Right hindlimb (tissue), 1 donor: ENCODE measurements at regions not wholly inside any gene's neighbourhood (a gene's known extent, or its start where the extent isn't known, plus 50 kb on each side); places are given as distances from the start of the nearest gene placed in this dataset.
"Not testable (repeated sequence)": the region's sequence is repeated elsewhere in the genome, so short reads cannot be mapped to it uniquely, and the experiment has no call there.

Source experiments
- DNase-seq: peaks from one replicate; pipeline ENCODE4 v3.0.0-alpha.2; 2018

GRCh38 chr2:155880382-155880781 is 452.1 kb downstream of the NR4A2 start:
- not testable (repeated sequence) for DNase-seq

DNA sequence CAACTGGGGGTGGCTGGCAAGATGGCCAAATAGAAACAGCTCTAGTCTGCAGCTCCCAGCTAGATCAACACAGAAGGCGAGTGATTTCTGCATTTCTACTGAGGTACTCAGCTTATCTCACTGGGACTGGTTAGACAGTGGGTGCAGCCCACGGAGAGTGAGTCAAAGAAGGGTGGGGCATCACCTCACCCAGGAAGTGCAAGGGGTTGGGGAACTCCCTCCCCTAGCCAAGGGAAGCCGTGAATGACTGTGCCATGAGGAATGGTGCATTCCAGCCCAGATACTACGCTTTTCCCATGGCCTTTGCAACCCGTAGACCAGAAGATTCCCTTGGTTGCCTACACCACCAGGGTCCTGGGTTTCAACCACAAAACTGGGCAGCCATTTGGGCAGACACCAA is 452.6 kb downstream of the NR4A2 start:
- not testable (repeated sequence) for DNase-seq

DNA sequence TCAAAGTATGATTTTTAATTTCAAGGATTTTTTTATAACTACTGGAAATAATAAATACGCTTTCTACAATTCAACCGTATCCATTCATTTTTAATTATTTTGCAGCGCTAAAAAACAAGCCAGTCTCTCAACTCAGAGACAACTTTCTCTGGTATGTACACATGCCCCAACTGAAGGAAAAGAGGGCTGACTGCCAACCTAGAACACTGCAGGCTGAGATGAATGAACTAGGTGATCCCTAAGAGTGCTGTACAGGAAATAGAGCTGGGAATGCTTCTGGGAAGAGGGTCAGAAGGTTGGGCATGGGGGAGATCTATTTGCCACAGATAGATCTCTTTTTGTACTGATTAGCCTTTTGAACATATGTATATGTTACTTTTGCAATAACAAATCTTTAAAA is 460.1 kb downstream of the NR4A2 start:
- no peak for DNase-seq

- no peak for DNase-seq
Observed at GRCh38 chr2:155871940-155872339, 460.6 kb downstream of the NR4A2 start.

- DNase-seq, result no peak
Observed at GRCh38 chr2:155867564-155867963, 465.0 kb downstream of the NR4A2 start.

GRCh38 chr2:155866477-155866876 is 466.0 kb downstream of the NR4A2 start:
- no peak for DNase-seq

- no peak for DNase-seq
Observed at GRCh38 chr2:155852156-155852555, 480.4 kb downstream of the NR4A2 start.

- no peak for DNase-seq
Observed at GRCh38 chr2:155846259-155846658, 486.3 kb downstream of the NR4A2 start.

- no peak for DNase-seq
Observed at GRCh38 chr2:155844461-155844860, 488.1 kb downstream of the NR4A2 start.

- DNase-seq, result no peak
Observed at GRCh38 chr2:155842103-155842502, 490.4 kb downstream of the NR4A2 start.

- DNase-seq, result no peak
Observed at GRCh38 chr2:155841442-155841841, 491.1 kb downstream of the NR4A2 start.

DNA sequence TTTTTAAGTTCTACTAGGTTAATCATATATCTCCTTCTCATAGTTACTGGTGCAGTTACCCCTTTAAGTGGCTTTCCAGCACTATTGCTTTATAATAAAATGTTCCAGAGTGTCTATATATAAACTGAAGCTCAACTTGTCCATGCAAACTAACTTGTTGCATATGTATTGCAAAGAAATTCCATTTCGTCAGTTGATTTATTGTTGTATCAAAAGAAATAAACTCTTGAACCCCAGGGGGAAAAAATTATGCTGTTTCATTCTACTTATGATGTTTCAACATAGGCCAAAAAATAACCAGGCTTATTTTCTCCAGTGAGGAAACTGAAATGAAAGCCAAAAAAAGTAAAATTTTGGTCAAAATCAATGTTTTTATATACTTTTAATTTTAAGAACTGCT is 491.9 kb downstream of the NR4A2 start:
- no peak for DNase-seq

- no peak for DNase-seq
Observed at GRCh38 chr2:155839991-155840390, 492.5 kb downstream of the NR4A2 start.

- no peak for DNase-seq
Observed at GRCh38 chr2:155839436-155839835, 493.1 kb downstream of the NR4A2 start.

GRCh38 chr2:155836439-155836838 is 496.1 kb downstream of the NR4A2 start:
- DNase-seq, result no peak

GRCh38 chr2:155830817-155831579 is 501.5 kb downstream of the NR4A2 start:
- no peak for DNase-seq

DNA sequence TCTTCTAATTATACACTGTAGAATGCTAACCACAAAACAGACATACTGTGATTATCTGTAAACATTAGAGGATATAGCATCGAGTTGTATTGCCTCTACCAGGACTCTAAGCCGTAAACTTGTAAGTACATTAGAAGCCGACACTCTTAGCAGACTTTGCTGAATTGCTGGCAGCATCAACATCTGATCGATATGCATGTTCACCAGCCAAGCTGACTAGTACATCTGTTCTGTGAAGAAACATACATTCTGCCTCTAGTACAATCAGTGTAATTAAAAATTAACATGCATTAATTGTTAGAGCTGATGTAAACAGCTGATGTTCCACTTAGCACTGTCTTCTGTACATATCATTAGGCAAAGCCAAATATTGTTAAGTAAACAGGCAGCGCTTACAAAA is 502.2 kb downstream of the NR4A2 start:
- no peak for DNase-seq

- no peak for DNase-seq
Observed at GRCh38 chr2:155825876-155826275, 506.6 kb downstream of the NR4A2 start.

DNA sequence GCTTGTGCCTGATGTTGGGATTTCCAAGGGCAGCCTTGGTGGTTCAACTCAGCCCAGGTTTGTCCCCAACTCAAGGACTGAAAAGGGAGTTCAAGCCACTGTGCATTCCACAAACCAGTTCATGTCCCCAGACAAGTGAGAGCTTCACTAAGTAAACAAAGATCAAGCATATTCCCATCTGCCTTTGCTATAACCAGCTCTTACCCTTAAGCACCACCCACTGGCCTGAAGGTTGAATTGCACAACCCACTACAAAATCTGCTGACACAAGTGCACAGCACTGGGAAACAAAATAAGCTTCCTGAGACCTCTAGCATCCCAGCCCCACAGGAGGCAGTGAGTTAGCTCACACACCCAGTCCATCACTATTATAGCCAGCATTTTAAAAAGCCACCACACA is 516.7 kb downstream of the NR4A2 start:
- DNase-seq, result no peak

- DNase-seq, result no peak
Observed at GRCh38 chr2:155815275-155815674, 517.2 kb downstream of the NR4A2 start.

GRCh38 chr2:155810411-155810810 is 522.1 kb downstream of the NR4A2 start:
- DNase-seq, result no peak

GRCh38 chr2:155802888-155803287 is 529.6 kb downstream of the NR4A2 start:
- DNase-seq, result no peak

- DNase-seq, result no peak
Observed at GRCh38 chr2:155792666-155793065, 539.9 kb downstream of the NR4A2 start.

DNA sequence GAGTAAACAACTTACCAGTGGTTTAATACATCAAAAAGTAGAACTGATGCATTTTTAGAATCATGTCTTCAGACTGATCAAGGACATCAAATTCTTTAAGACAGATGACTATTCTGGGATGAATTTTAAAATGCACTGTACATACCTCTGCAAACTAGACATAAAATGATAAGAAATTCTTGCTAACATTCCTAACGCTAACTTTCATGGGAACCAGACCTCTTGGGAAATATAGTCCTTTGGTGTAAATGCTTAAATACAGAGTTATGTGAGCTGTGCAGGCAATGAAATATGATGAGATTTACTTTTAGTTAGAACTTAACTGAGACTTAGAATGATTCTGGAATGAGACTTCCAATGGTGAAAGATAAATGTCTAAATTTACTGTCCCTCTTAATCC is 562.0 kb downstream of the NR4A2 start:
- DNase-seq, result no peak
